H1 (cell line): ENCODE measurements at regions not wholly inside any gene's neighbourhood (a gene's known extent, or its start where the extent isn't known, plus 50 kb on each side); places are given as distances from the start of the nearest gene placed in this dataset.

ENCODE experiments used
- CTCF ChIA-PET: fragments of 300-600 bp; sonication (Branson Sonifier 250); formaldehyde crosslinking; loops from one replicate; lab custom pipeline; 2021; ENCODE audit not compliant: partially characterized antibody; lab: Charles Lee
- POLR2A ChIA-PET: fragments of 300-600 bp; sonication (Branson Sonifier 250); formaldehyde crosslinking; loops from one replicate; lab custom pipeline; 2021; ENCODE audit warnings: inconsistent platforms; ENCODE audit not compliant: partially characterized antibody; lab: Charles Lee
- DNase-seq, 2 experiments: peaks; one replicate each; pipeline versions ENCODE4 v3.0.0 to v3.0.0-alpha.2; 2010 to 2022; ENCODE audit warnings: low spot score in 2 of 2, low read depth in 1 of 2, mixed read lengths in 1 of 2
- FAIRE-seq: peaks from 2 replicates; lab custom pipeline; 2011; peaks lifted over from hg19 to GRCh38; lab: Jason Lieb, UNC
- H2AFZ ChIP-seq: 2 replicates; pipeline ENCODE4 v1.8.1; 2012; ENCODE audit warnings: low read length, inconsistent platforms
- H2AK5ac ChIP-seq: 2 replicates; pipeline ENCODE4 v1.6.1; 2013; ENCODE audit warnings: low read depth, low read length
- H2BK120ac ChIP-seq: replicated peaks from 2 replicates; pipeline ENCODE3; 2013; ENCODE audit warnings: low read depth, low read length, inconsistent platforms
- H2BK12ac ChIP-seq: 2 replicates; pipeline ENCODE4 v1.6.1; 2013; ENCODE audit warnings: low read depth, low read length
- H2BK15ac ChIP-seq: 2 replicates; pipeline ENCODE4 v1.6.1; 2013; ENCODE audit warnings: low read length
- H2BK20ac ChIP-seq: 2 replicates; pipeline ENCODE4 v1.6.1; 2013; ENCODE audit warnings: low read length
- H2BK5ac ChIP-seq: 2 replicates; pipeline ENCODE4 v1.6.1; 2013; ENCODE audit warnings: low read depth, low read length
- H3K14ac ChIP-seq: 2 replicates; pipeline ENCODE4 v1.6.1; 2013; ENCODE audit warnings: inconsistent platforms; ENCODE audit not compliant: insufficient read length
- H3K18ac ChIP-seq: 2 replicates; pipeline ENCODE4 v1.6.1; 2013; ENCODE audit warnings: low read length; ENCODE audit errors: extremely low read depth
- H3K23ac ChIP-seq: 2 replicates; pipeline ENCODE4 v1.6.1; 2013; ENCODE audit warnings: inconsistent platforms; ENCODE audit not compliant: insufficient read length
- H3K23me2 ChIP-seq: 2 replicates; pipeline ENCODE4 v1.6.1; 2013; ENCODE audit warnings: low read depth, low read length
- H3K27ac ChIP-seq: 2 replicates; pipeline ENCODE4 v1.6.1; 2011; ENCODE audit warnings: low read depth, low read length, inconsistent platforms
- H3K27me3 ChIP-seq, 4 experiments: replicated peaks in 1 of 4; 1 replicate in 1 of 4; 2 replicates in 3 of 4; pipeline versions ENCODE4 v1.6.1 to v1.8.1; 2011 to 2013; ENCODE audit warnings: low read length in 3 of 4, mild to moderate bottlenecking in 3 of 4, inconsistent platforms in 2 of 4, mixed read lengths in 2 of 4, moderate library complexity in 1 of 4; ENCODE audit not compliant: control insufficient read depth in 3 of 4, insufficient read depth in 3 of 4; ENCODE audit errors: extremely low read depth in 1 of 4
- H3K36me3 ChIP-seq, 4 experiments: 2 replicates each; pipeline versions ENCODE4 v1.6.1 to v1.8.1; 2011 to 2013; ENCODE audit warnings: mild to moderate bottlenecking in 4 of 4, low read length in 3 of 4, moderate library complexity in 2 of 4, control low read depth in 1 of 4, inconsistent platforms in 1 of 4; ENCODE audit not compliant: insufficient read depth in 4 of 4, control insufficient read depth in 2 of 4
- H3K4ac ChIP-seq: replicated peaks from 2 replicates; pipeline ENCODE3; 2013; ENCODE audit warnings: low read length, low read depth, mixed read lengths, inconsistent platforms; ENCODE audit not compliant: insufficient read length
- H3K4me1 ChIP-seq, 4 experiments: replicated peaks in 1 of 4; 1 replicate in 1 of 4; 2 replicates in 3 of 4; pipeline versions ENCODE4 v1.6.1 to v1.8.1; 2011 to 2013; ENCODE audit warnings: low read length in 3 of 4, inconsistent platforms in 2 of 4, mixed read lengths in 1 of 4; ENCODE audit not compliant: insufficient read depth in 4 of 4, control insufficient read depth in 3 of 4
- H3K4me2 ChIP-seq, 2 experiments: 2 replicates each; pipeline versions ENCODE4 v1.6.1 to v1.8.1; 2011 to 2013; ENCODE audit warnings: low read depth in 2 of 2, low read length in 2 of 2, control low read depth in 1 of 2, inconsistent platforms in 1 of 2, mild to moderate bottlenecking in 1 of 2; ENCODE audit not compliant: insufficient read depth in 1 of 2
- H3K4me3 ChIP-seq, 4 experiments: fragments of 200-600, 300-600 bp in 1 of 4; sonication (generic), shearing (Covaris generic), sonication (Bioruptor Twin) in 1 of 4; 2 replicates each; pipeline versions ENCODE4 v1.5.1 to v1.8.1; 2011 to 2016; ENCODE audit warnings: low read length in 4 of 4, low read depth in 3 of 4, control low read depth in 2 of 4, inconsistent platforms in 2 of 4, mild to moderate bottlenecking in 2 of 4, mixed read lengths in 1 of 4, moderate library complexity in 1 of 4; ENCODE audit not compliant: insufficient read depth in 2 of 4; ENCODE audit errors: extremely low read depth in 1 of 4
- H3K56ac ChIP-seq: replicated peaks from 2 replicates; pipeline ENCODE3; 2013; ENCODE audit warnings: low read depth, mild to moderate bottlenecking, mixed read lengths, low read length, inconsistent platforms; ENCODE audit not compliant: insufficient read length
- H3K79me1 ChIP-seq: 2 replicates; pipeline ENCODE4 v1.6.1; 2013; ENCODE audit warnings: low read depth, low read length, control low read depth
- H3K79me2 ChIP-seq, 2 experiments: 2 replicates each; pipeline versions ENCODE4 v1.6.1 to v1.8.1; 2012 to 2013; ENCODE audit warnings: low read length in 2 of 2, mild to moderate bottlenecking in 2 of 2, inconsistent platforms in 1 of 2; ENCODE audit not compliant: insufficient read depth in 2 of 2, control insufficient read depth in 1 of 2
- H3K9ac ChIP-seq, 4 experiments: replicated peaks in 1 of 4; 1 replicate in 1 of 4; 2 replicates in 3 of 4; pipeline versions ENCODE4 v1.6.1 to v1.8.1; 2011 to 2013; ENCODE audit warnings: low read depth in 3 of 4, low read length in 3 of 4, control low read depth in 2 of 4, mild to moderate bottlenecking in 2 of 4, moderate library complexity in 2 of 4, inconsistent platforms in 1 of 4; ENCODE audit errors: extremely low read depth in 1 of 4
- H3K9me3 ChIP-seq, 2 experiments: 2 replicates each; pipeline versions ENCODE4 v1.6.1 to v1.8.1; 2012 to 2013; ENCODE audit warnings: mild to moderate bottlenecking in 2 of 2, moderate library complexity in 2 of 2, control low read depth in 1 of 2, inconsistent platforms in 1 of 2, low read depth in 1 of 2, low read length in 1 of 2, mixed read lengths in 1 of 2; ENCODE audit not compliant: insufficient read depth in 2 of 2
- H4K20me1 ChIP-seq, 2 experiments: replicated peaks in 1 of 2; 2 replicates each; pipeline versions ENCODE3 to v1.8.1; 2011 to 2013; ENCODE audit warnings: inconsistent platforms in 2 of 2, low read length in 2 of 2, mild to moderate bottlenecking in 1 of 2; ENCODE audit not compliant: insufficient read depth in 2 of 2, control insufficient read depth in 1 of 2
- H4K5ac ChIP-seq: 2 replicates; pipeline ENCODE4 v1.6.1; 2013; ENCODE audit warnings: low read length, low read depth, mixed read lengths, inconsistent platforms; ENCODE audit not compliant: insufficient read length
- H4K8ac ChIP-seq: 2 replicates; pipeline ENCODE4 v1.8.0; 2013; ENCODE audit warnings: mild to moderate bottlenecking, moderate library complexity, low read length, inconsistent platforms; ENCODE audit not compliant: insufficient read depth; ENCODE audit errors: extremely low read depth
- H4K91ac ChIP-seq: replicated peaks from 2 replicates; pipeline ENCODE3; 2013; ENCODE audit warnings: low read length, mixed read lengths, inconsistent platforms; ENCODE audit not compliant: insufficient read length
- CTBP2 ChIP-seq: IDR thresholded peaks from 2 replicates; pipeline ENCODE4 v1.7.0; 2011; ENCODE audit warnings: borderline replicate concordance, mild to moderate bottlenecking, moderate library complexity, mixed read lengths, low read length; ENCODE audit not compliant: insufficient read depth, insufficient read length
- EGR1 ChIP-seq: IDR thresholded peaks from 2 replicates; pipeline ENCODE4 v1.6.1; 2011; ENCODE audit warnings: low read depth, low read length, borderline replicate concordance
- EP300 ChIP-seq, 2 experiments: IDR thresholded peaks; 1 replicate in 1 of 2; 2 replicates in 1 of 2; pipeline ENCODE4 v1.6.1; 2011 to 2012; ENCODE audit warnings: low read depth in 2 of 2, low read length in 2 of 2, mild to moderate bottlenecking in 2 of 2, borderline replicate concordance in 1 of 2, inconsistent platforms in 1 of 2, moderate library complexity in 1 of 2
- MAFK ChIP-seq: IDR thresholded peaks from 2 replicates; pipeline ENCODE4 v1.6.1; 2012; ENCODE audit warnings: low read depth, mild to moderate bottlenecking, improper control_type of control experiment, low read length
- SAP30 ChIP-seq: fragments of 300-600 bp; sonication (generic); IDR thresholded peaks from 2 replicates; pipeline ENCODE4 v1.7.1; 2012; ENCODE audit warnings: low read length, moderate library complexity, mild to moderate bottlenecking, inconsistent platforms; ENCODE audit not compliant: insufficient read depth, insufficient replicate concordance
- SIRT6 ChIP-seq: IDR thresholded peaks from one replicate; pipeline ENCODE4 v1.7.1; 2012; ENCODE audit warnings: low read length, inconsistent platforms
- SP2 ChIP-seq: IDR thresholded peaks from 2 replicates; pipeline ENCODE4 v1.6.1; 2012; ENCODE audit warnings: mild to moderate bottlenecking, low read length, inconsistent platforms
- SP4 ChIP-seq: IDR thresholded peaks from 2 replicates; pipeline ENCODE4 v1.6.1; 2012; ENCODE audit warnings: low read length, inconsistent platforms
- SUZ12 ChIP-seq: fragments of 200-600 bp; sonication (generic); IDR thresholded peaks from 2 replicates; pipeline ENCODE4 v1.6.1; 2012; ENCODE audit warnings: mild to moderate bottlenecking, inconsistent platforms, low read length, moderate library complexity, mixed read lengths
- TBP ChIP-seq: IDR thresholded peaks from 2 replicates; pipeline ENCODE4 v1.6.1; 2011; ENCODE audit warnings: low read depth, low read length, improper control_type of control experiment
- TEAD4 ChIP-seq: IDR thresholded peaks from 2 replicates; pipeline ENCODE4 v1.6.1; 2012; ENCODE audit warnings: low read depth, low read length, inconsistent platforms, mixed read lengths
- USF2 ChIP-seq: IDR thresholded peaks from 2 replicates; pipeline ENCODE4 v1.6.1; 2011; ENCODE audit warnings: low read length, improper control_type of control experiment

GRCh38 chr3:145450018-145450682 lies 710.8 kb downstream of the PLOD2 start:
- no peak overlapping the region for H3K27ac ChIP-seq
- H2BK5ac ChIP-seq = no peak overlapping the region
- no peak overlapping the region for H3K56ac ChIP-seq
- no peak overlapping the region for H3K4me3 ChIP-seq
- H3K36me3 ChIP-seq = no peaks in the 10 kb centered on the region
- H2AK5ac ChIP-seq = no peak overlapping the region
- H2BK12ac ChIP-seq = no peak overlapping the region
- H4K91ac ChIP-seq = no peak overlapping the region
- FAIRE-seq = no peak
- H2AFZ ChIP-seq = no peak overlapping the region
- POLR2A ChIA-PET = no interaction called here
- no peak overlapping the region for H2BK120ac ChIP-seq
- H2BK20ac ChIP-seq = no peak overlapping the region
- DNase-seq = no peak
- no peaks in the 10 kb centered on the region for H3K23me2 ChIP-seq
- CTCF ChIA-PET = interaction anchor here (0.6 kb wide), 1 partner anchor 333 kb away, joined by 3 read pairs; no protein-coding TSS in a partner anchor
- H3K9ac ChIP-seq = no peak overlapping the region
- no peaks in the 10 kb centered on the region for H3K79me2 ChIP-seq
- H3K4ac ChIP-seq = no peak overlapping the region
- no peaks in the 10 kb centered on the region for H3K4me1 ChIP-seq
- H2BK15ac ChIP-seq = no peak overlapping the region
- H3K27me3 ChIP-seq = no peaks in the 10 kb centered on the region
- no peak overlapping the region for H4K8ac ChIP-seq
- H3K18ac ChIP-seq = no peak overlapping the region
- no peak overlapping the region for H3K23ac ChIP-seq
- no peak overlapping the region for H3K14ac ChIP-seq
- no peaks in the 10 kb centered on the region for H3K79me1 ChIP-seq
- no peak overlapping the region for H3K4me2 ChIP-seq
- H4K5ac ChIP-seq = no peak overlapping the region
- no peak for TF ChIP-seq SP4
- TF ChIP-seq CTBP2 = no peak
- TF ChIP-seq SP2 = no peak
- TF ChIP-seq TEAD4 = no peak
- no peak for TF ChIP-seq TBP
- TF ChIP-seq SUZ12 = no peak
- TF ChIP-seq EP300 (IDR thresholded peaks at IDR 0.05; ENCODE audit: borderline replicate concordance in 1 of 2, low read depth in 2 of 2, low read length in 2 of 2) = no peak
- TF ChIP-seq MAFK = no peak
- no peak for TF ChIP-seq USF2
- TF ChIP-seq SAP30 = no peak
- TF ChIP-seq EGR1 = no peak
- TF ChIP-seq SIRT6 = no peak
- H4K20me1 ChIP-seq = no peaks in the 10 kb centered on the region
- no peaks in the 10 kb centered on the region for H3K9me3 ChIP-seq
